GM20431 (cell line): ENCODE measurements at regions not wholly inside any gene's neighbourhood (a gene's known extent, or its start where the extent isn't known, plus 50 kb on each side); places are given as distances from the start of the nearest gene placed in this dataset.

Experiments
- in situ Hi-C: fragments of 300-500 bp; cut with MseI, MboI; formaldehyde crosslinking; loops from one replicate; pipeline ENCODE4 v1.15.0; 2020; ENCODE audit warnings: low sequenced_read_pairs; ENCODE audit not compliant: unreplicated experiment

- in situ Hi-C loops: no loop called here
These were observed 50.8 kb upstream of the SLC39A10 start for GRCh38 chr2:195606179-195606578.

GRCh38 chr2:195604706-195605105, 52.3 kb upstream of the SLC39A10 start:
- in situ Hi-C loops: no loop called here

- in situ Hi-C loops: no loop called here
These were observed 53.0 kb upstream of the SLC39A10 start for GRCh38 chr2:195603998-195604397.

- in situ Hi-C loops: no loop called here
These were observed 53.6 kb upstream of the SLC39A10 start for GRCh38 chr2:195603408-195603807.

- in situ Hi-C loops: no loop called here
These were observed 54.3 kb upstream of the SLC39A10 start for GRCh38 chr2:195602687-195603086.

- in situ Hi-C loops: no loop called here
These were observed 55.7 kb upstream of the SLC39A10 start for GRCh38 chr2:195601361-195601760.

- in situ Hi-C loops: no loop called here
These were observed 56.2 kb upstream of the SLC39A10 start for GRCh38 chr2:195600778-195601177.

- in situ Hi-C loops: no loop called here
These were observed 60.2 kb upstream of the SLC39A10 start for GRCh38 chr2:195596840-195597239.

- in situ Hi-C loops: no loop called here
These were observed 61.2 kb upstream of the SLC39A10 start for GRCh38 chr2:195595825-195596224.

GRCh38 chr2:195594919-195595694, 61.9 kb upstream of the SLC39A10 start:
- in situ Hi-C loops: no loop called here

- in situ Hi-C loops: no loop called here
These were observed 62.8 kb upstream of the SLC39A10 start for GRCh38 chr2:195594248-195594647.

GRCh38 chr2:195592105-195592504, 64.9 kb upstream of the SLC39A10 start:
- in situ Hi-C loops: no loop called here

GRCh38 chr2:195590861-195591205, 66.2 kb upstream of the SLC39A10 start:
- in situ Hi-C loops: no loop called here

GRCh38 chr2:195590199-195590860, 66.7 kb upstream of the SLC39A10 start:
- in situ Hi-C loops: no loop called here

- in situ Hi-C loops: no loop called here
These were observed 69.1 kb upstream of the SLC39A10 start for GRCh38 chr2:195587966-195588365.

GRCh38 chr2:195586062-195586714, 70.8 kb upstream of the SLC39A10 start:
- in situ Hi-C loops: no loop called here

- in situ Hi-C loops: no loop called here
These were observed 74.8 kb upstream of the SLC39A10 start for GRCh38 chr2:195582188-195582587.

- in situ Hi-C loops: no loop called here
These were observed 77.1 kb upstream of the SLC39A10 start for GRCh38 chr2:195579776-195580555.

GRCh38 chr2:195575879-195576401, 81.1 kb upstream of the SLC39A10 start:
- in situ Hi-C loops: no loop called here

GRCh38 chr2:195575016-195575415, 82.0 kb upstream of the SLC39A10 start:
- in situ Hi-C loops: no loop called here
